ENCODE measurements at regions not wholly inside any gene's neighbourhood (a gene's known extent, or its start where the extent isn't known, plus 50 kb on each side); places are given as distances from the start of the nearest gene placed in this dataset.

DNA sequence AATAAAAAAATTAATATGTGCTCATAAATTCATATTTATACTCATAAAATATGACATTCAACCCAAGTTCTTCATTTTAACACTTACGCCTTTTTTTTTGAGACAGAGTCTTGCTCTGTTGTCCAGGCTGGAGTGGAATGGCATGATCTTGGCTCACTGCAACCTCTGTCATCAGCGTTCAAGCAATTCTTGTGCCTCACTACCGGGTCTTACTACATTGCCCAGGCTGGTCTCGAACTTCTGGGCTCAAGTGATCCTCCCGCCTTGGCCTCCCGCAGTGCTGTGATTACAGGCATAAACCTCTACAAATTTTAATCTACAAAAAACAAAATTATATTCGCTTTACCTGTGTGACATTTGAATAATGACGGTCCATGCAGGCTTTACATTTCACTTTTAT, 74.1 kb upstream of the SNRPN start:
- H3K27ac ChIP-seq (ENCODE audit: low read depth, low read length, poor library complexity, severe bottlenecking), result no peak overlapping the region
- H4K20me1 ChIP-seq (ENCODE audit: insufficient read depth, low read length), result no peaks in the 10 kb centered on the region
- H3K36me3 ChIP-seq (ENCODE audit: insufficient read depth, low read length), result no peaks in the 10 kb centered on the region
- no peak for TF ChIP-seq EZH2phosphoT487 (IDR thresholded peaks at IDR 0.05; ENCODE audit: borderline replicate concordance, low read depth, low read length)
- TF ChIP-seq, protein P1, sequence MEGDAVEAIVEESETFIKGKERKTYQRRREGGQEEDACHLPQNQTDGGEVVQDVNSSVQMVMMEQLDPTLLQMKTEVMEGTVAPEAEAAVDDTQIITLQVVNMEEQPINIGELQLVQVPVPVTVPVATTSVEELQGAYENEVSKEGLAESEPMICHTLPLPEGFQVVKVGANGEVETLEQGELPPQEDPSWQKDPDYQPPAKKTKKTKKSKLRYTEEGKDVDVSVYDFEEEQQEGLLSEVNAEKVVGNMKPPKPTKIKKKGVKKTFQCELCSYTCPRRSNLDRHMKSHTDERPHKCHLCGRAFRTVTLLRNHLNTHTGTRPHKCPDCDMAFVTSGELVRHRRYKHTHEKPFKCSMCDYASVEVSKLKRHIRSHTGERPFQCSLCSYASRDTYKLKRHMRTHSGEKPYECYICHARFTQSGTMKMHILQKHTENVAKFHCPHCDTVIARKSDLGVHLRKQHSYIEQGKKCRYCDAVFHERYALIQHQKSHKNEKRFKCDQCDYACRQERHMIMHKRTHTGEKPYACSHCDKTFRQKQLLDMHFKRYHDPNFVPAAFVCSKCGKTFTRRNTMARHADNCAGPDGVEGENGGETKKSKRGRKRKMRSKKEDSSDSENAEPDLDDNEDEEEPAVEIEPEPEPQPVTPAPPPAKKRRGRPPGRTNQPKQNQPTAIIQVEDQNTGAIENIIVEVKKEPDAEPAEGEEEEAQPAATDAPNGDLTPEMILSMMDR (conservative IDR thresholded peaks at IDR 0.05; ENCODE audit: low read length), result no peak
- H3K9me2 ChIP-seq (ENCODE audit: insufficient read depth, low read length), result no peaks in the 10 kb centered on the region
- intact Hi-C loops (cut with micrococcal nuclease; ENCODE audit: unreplicated experiment), result no loop called here
- BruUV-seq (replicated peaks), result no TSS peak
- no peaks in the 10 kb centered on the region for H3K4me1 ChIP-seq (ENCODE audit: insufficient read depth, low read length, poor library complexity, severe bottlenecking)
- no peak overlapping the region for H3K4me2 ChIP-seq (ENCODE audit: low read length)
- no peak overlapping the region for H3K4me3 ChIP-seq (ENCODE audit: low read depth, low read length, poor library complexity, severe bottlenecking)
- no peaks in the 10 kb centered on the region for H3K79me2 ChIP-seq (ENCODE audit: insufficient read depth, low read depth, low read length)
- H2AFZ ChIP-seq (ENCODE audit: low read length), result no peak overlapping the region
- ChIA-PET CTCF (ENCODE audit: unreplicated experiment) (no interaction called here), POLR2A (no interaction called here)
- H3K9me3 ChIP-seq (ENCODE audit: low read length), result no peaks in the 10 kb centered on the region
- no peak for DNase-seq (ENCODE audit: low spot score)

DNA sequence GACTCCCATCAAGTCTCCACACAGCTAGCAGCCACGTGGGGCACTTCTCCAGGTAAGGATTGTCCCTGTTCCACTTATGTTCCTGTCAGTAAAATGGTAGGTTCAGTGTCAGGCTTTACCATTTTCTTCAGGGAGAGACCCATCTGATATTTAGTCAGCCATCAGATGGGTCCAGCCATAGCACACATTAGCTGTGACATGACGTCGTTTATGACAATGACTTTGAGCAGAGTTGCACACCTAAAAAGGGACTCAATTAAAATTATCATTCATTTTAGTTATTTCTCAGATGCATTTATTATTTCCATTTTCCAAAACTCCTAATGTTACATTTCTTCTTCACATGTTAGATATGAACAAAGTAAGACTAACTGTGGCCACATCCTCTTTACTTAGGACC, 68.2 kb upstream of the SNRPN start:
- Histone ChIP-seq H4K20me1 (ENCODE audit: insufficient read depth, low read length) (no peaks in the 10 kb centered on the region), H2AFZ (ENCODE audit: low read length) (no peak overlapping the region), H3K4me3 (ENCODE audit: low read depth, low read length, poor library complexity, severe bottlenecking) (no peak overlapping the region), H3K9me3 (ENCODE audit: low read length) (no peaks in the 10 kb centered on the region), H3K4me1 (ENCODE audit: insufficient read depth, low read length, poor library complexity, severe bottlenecking) (no peaks in the 10 kb centered on the region), H3K9me2 (ENCODE audit: insufficient read depth, low read length) (no peaks in the 10 kb centered on the region), H3K36me3 (ENCODE audit: insufficient read depth, low read length) (no peaks in the 10 kb centered on the region), H3K27ac (ENCODE audit: low read depth, low read length, poor library complexity, severe bottlenecking) (no peak overlapping the region), H3K79me2 (ENCODE audit: insufficient read depth, low read depth, low read length) (no peaks in the 10 kb centered on the region), H3K4me2 (ENCODE audit: low read length) (no peak overlapping the region)
- intact Hi-C loops (cut with micrococcal nuclease; ENCODE audit: unreplicated experiment), result no loop called here
- BruUV-seq (replicated peaks), result no TSS peak
- TF ChIP-seq, protein P1 (conservative IDR thresholded peaks at IDR 0.05; ENCODE audit: low read length), result no peak
- no peak for TF ChIP-seq EZH2phosphoT487 (IDR thresholded peaks at IDR 0.05; ENCODE audit: borderline replicate concordance, low read depth, low read length)
- CTCF ChIA-PET (ENCODE audit: unreplicated experiment), result no interaction called here
- POLR2A ChIA-PET, result no interaction called here
- no peak for DNase-seq (ENCODE audit: low spot score)

DNA sequence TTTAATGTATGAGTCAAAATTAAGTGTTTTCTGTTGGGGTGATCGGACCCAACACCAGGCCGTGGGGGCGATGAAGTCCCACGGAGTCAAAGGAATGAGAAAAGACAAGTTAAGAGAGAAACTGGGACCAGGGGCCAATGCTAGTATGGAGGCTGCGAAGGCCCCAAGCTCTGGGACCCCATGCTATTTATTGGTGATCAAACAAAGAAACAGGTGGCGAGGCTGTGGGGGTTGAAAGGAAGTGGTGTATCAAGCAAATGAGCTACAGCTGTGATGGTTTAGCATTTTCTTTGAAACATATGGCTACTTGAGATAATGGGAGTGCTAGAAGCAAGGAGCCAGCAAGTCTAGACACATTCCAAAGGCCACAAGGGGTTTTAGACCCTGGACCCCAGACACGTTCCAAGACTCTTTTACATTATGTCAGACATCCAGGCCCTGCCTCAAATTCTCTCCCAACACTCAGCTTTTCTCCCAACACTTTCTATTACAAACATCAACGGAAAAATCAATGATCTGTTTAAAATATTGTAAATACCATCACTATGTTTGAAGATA, 56.0 kb upstream of the SNRPN start:
- Histone ChIP-seq H3K4me1 (ENCODE audit: insufficient read depth, low read length, poor library complexity, severe bottlenecking) (no peaks in the 10 kb centered on the region), H3K36me3 (ENCODE audit: insufficient read depth, low read length) (no peaks in the 10 kb centered on the region), H3K4me3 (ENCODE audit: low read depth, low read length, poor library complexity, severe bottlenecking) (no peak overlapping the region), H3K79me2 (ENCODE audit: insufficient read depth, low read depth, low read length) (no peaks in the 10 kb centered on the region), H4K20me1 (ENCODE audit: insufficient read depth, low read length) (no peaks in the 10 kb centered on the region), H3K9me3 (ENCODE audit: low read length) (no peaks in the 10 kb centered on the region), H3K4me2 (ENCODE audit: low read length) (no peak overlapping the region), H3K27ac (ENCODE audit: low read depth, low read length, poor library complexity, severe bottlenecking) (no peak overlapping the region), H3K9me2 (ENCODE audit: insufficient read depth, low read length) (no peaks in the 10 kb centered on the region), H2AFZ (ENCODE audit: low read length) (no peak overlapping the region)
- CTCF ChIA-PET (ENCODE audit: unreplicated experiment), result interaction anchor here (0.6 kb wide), 1 partner anchor 320 kb away, joined by 3 read pairs; no protein-coding TSS in a partner anchor
- intact Hi-C loops (cut with micrococcal nuclease; ENCODE audit: unreplicated experiment), result no loop called here
- POLR2A ChIA-PET, result interaction anchor here (0.6 kb wide), 1 partner anchor 472 kb away, joined by 3 read pairs; no protein-coding TSS in a partner anchor
- no peak for DNase-seq (ENCODE audit: low spot score)
- no peak for TF ChIP-seq EZH2phosphoT487 (IDR thresholded peaks at IDR 0.05; ENCODE audit: borderline replicate concordance, low read depth, low read length)
- TF ChIP-seq, protein P1 (conservative IDR thresholded peaks at IDR 0.05; ENCODE audit: low read length), result no peak
- BruUV-seq (replicated peaks), result no TSS peak
